ENCODE measurements at regions not wholly inside any gene's neighbourhood (a gene's known extent, or its start where the extent isn't known, plus 50 kb on each side); places are given as distances from the start of the nearest gene placed in this dataset.

DNA sequence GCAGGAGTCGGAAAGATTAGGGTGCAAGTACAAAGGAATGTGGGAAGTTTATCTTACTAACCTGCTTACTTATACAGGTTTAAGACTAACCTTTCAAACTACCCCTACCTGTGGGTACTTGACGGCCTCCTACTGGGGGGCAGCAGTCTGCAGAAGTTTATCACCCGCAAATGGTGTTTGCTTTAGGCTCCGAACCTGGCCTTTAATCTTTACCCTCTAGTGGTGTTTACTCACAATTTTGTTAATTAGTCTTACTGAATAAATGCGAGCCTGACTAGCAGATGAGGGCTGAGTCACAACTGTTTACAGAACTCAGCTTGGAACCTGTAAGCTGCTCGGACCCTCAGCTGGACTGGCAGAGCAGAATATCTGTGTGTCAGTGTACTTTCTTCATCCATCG lies 204.2 kb upstream of the GPRIN3 start:
- 53 to 80% methylated on average over 2 to 7 of the region's 7 CpGs for WGBS, 2 donors (ENCODE audit: low coverage in 1 of 2)
- TF ChIP-seq POLR2AphosphoS5 (IDR thresholded peaks at IDR 0.05) (no peak), POLR2A (IDR thresholded peaks at IDR 0.05) (no peak), EP300 (IDR thresholded peaks at IDR 0.05) (no peak), CTCF (IDR thresholded peaks at IDR 0.05) (no peak)
- Histone ChIP-seq H3K27ac (no peak overlapping the region), H3K9me3 (no peaks in the 10 kb centered on the region), H3K36me3 (no peaks in the 10 kb centered on the region), H3K4me1 (no peaks in the 10 kb centered on the region), H3K27me3 (peaks cover 4% of the 10 kb centered on the region), H3K4me3 (no peak overlapping the region)
- no peak for ATAC-seq

GRCh38 chr4:89509708-89510281 lies 202.2 kb upstream of the GPRIN3 start:
- H3K36me3 ChIP-seq: no peaks in the 10 kb centered on the region
- no peaks in the 10 kb centered on the region for H3K4me1 ChIP-seq
- H3K4me3 ChIP-seq: no peak overlapping the region
- TF ChIP-seq POLR2A (IDR thresholded peaks at IDR 0.05) (no peak), CTCF (IDR thresholded peaks at IDR 0.05) (no peak), EP300 (IDR thresholded peaks at IDR 0.05) (no peak)
- no peaks in the 10 kb centered on the region for H3K27me3 ChIP-seq
- H3K27ac ChIP-seq: no peak overlapping the region
- no peaks in the 10 kb centered on the region for H3K9me3 ChIP-seq
- no peak for ATAC-seq
- 71 to 79% methylated on average over 2 to 4 of the region's 4 CpGs for WGBS, 2 donors (ENCODE audit: low coverage in 1 of 2)

DNA sequence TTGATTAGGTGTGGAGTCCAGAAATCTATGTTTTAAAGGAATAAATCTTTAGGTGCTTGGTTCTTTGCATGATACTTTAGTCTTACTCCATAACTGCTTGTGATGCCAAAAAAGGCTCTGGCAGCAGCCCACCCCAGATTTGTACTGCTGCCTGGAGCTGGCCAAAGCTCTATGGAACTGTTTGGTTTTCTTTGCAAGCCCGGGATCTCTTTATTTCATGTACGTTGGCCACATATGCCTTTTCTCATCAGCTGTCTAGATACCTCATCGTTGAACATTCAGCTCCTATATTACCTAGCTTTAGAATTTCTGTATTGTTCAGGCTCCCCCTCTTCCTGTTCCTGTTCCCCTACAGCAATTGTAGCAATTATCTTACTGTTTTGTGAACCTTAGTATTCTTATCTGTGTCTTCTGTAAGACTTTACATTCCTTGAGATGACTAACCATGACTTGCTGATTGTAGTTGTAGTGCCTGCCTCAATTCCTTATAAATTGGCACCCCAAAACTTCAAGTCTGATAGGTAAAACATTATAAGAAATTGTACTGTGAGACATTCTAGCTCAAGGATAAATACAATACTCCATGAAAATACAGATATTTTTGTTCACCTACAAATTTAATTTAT lies 199.4 kb upstream of the GPRIN3 start:
- no peaks in the 10 kb centered on the region for H3K4me1 ChIP-seq
- 0 to 44% methylated on average over 2 to 3 of the region's 3 CpGs for WGBS, 2 donors (ENCODE audit: low coverage in 1 of 2)
- no peak for TF ChIP-seq POLR2A (IDR thresholded peaks at IDR 0.05)
- no peak for TF ChIP-seq EP300 (IDR thresholded peaks at IDR 0.05)
- TF ChIP-seq CTCF (IDR thresholded peaks at IDR 0.05): no peak
- TF ChIP-seq POLR2AphosphoS5 (IDR thresholded peaks at IDR 0.05): no peak
- H3K4me3 ChIP-seq: no peak overlapping the region
- ATAC-seq: no peak
- H3K27me3 ChIP-seq: no peaks in the 10 kb centered on the region
- H3K36me3 ChIP-seq: no peaks in the 10 kb centered on the region
- no peaks in the 10 kb centered on the region for H3K9me3 ChIP-seq
- no peak overlapping the region for H3K27ac ChIP-seq

- Histone ChIP-seq H3K4me1 (no peaks in the 10 kb centered on the region), H3K4me3 (no peak overlapping the region), H3K27me3 (no peaks in the 10 kb centered on the region), H3K27ac (no peak overlapping the region), H3K9me3 (no peaks in the 10 kb centered on the region), H3K36me3 (no peaks in the 10 kb centered on the region)
- no peak for ATAC-seq
- 81 to 86% methylated on average over 1 of the region's 1 CpG for WGBS, 2 donors (ENCODE audit: low coverage in 1 of 2)
- no peak for TF ChIP-seq CTCF (IDR thresholded peaks at IDR 0.05)
These were observed 195.0 kb upstream of the GPRIN3 start for GRCh38 chr4:89502581-89502980.

- peak; percentile 55 for ATAC-seq
- TF ChIP-seq POLR2A (IDR thresholded peaks at IDR 0.05) (no peak), POLR2AphosphoS5 (IDR thresholded peaks at IDR 0.05) (no peak), CTCF (IDR thresholded peaks at IDR 0.05) (no peak), EP300 (IDR thresholded peaks at IDR 0.05) (no peak)
- no peak overlapping the region for H3K27ac ChIP-seq
These were observed 190.1 kb upstream of the GPRIN3 start for GRCh38 chr4:89497517-89498308.

More at GRCh38 chr4:89497517-89498308, 190.1 kb upstream of the GPRIN3 start:
- Histone ChIP-seq H3K4me1 (no peaks in the 10 kb centered on the region), H3K9me3 (no peaks in the 10 kb centered on the region), H3K27me3 (no peaks in the 10 kb centered on the region), H3K36me3 (no peaks in the 10 kb centered on the region), H3K4me3 (no peak overlapping the region)
- 55 to 57% methylated on average over 3 to 4 of the region's 4 CpGs for WGBS, 2 donors (ENCODE audit: low coverage in 1 of 2)
